K562 (cell line): ENCODE measurements at regions not wholly inside any gene's neighbourhood (a gene's known extent, or its start where the extent isn't known, plus 50 kb on each side); places are given as distances from the start of the nearest gene placed in this dataset.

Experiments used
- ARID2 ChIP-seq: fragments of 450-650 bp; IDR thresholded peaks from 2 replicates; pipeline ENCODE4 v1.6.1; 2017; ENCODE audit warnings: antibody characterized with exemption, mild to moderate bottlenecking
- ARID3B ChIP-seq: fragments of 250-450 bp; sonication (Bioruptor Pico); IDR thresholded peaks from 2 replicates; pipeline ENCODE4 v1.4.0; 2020; ENCODE audit warnings: borderline replicate concordance
- CREBBP ChIP-seq: IDR thresholded peaks from one replicate; pipeline ENCODE4 v1.6.1; 2012; ENCODE audit warnings: low read depth, mild to moderate bottlenecking, control low read depth, inconsistent platforms, low read length
- CREM ChIP-seq: IDR thresholded peaks from 2 replicates; pipeline ENCODE4 v1.6.1; 2014; ENCODE audit warnings: antibody characterized with exemption, low read depth
- E4F1 ChIP-seq: fragments of 250-450 bp; sonication (Bioruptor Pico); IDR thresholded peaks from 2 replicates; pipeline ENCODE4 v1.5.0; 2021; ENCODE audit warnings: mild to moderate bottlenecking, borderline replicate concordance
- EGR1 ChIP-seq: fragments of 450-650 bp; conservative IDR thresholded peaks from 2 replicates; pipeline ENCODE4 v1.6.1; 2017; ENCODE audit warnings: mild to moderate bottlenecking
- MBD2 ChIP-seq: sonication (generic); IDR thresholded peaks from 2 replicates; pipeline ENCODE4 v1.6.1; 2016; ENCODE audit warnings: low read depth, borderline replicate concordance
- OTX1 ChIP-seq: fragments of 450-650 bp; formaldehyde crosslinking; IDR thresholded peaks from 2 replicates; pipeline ENCODE4 v1.4.0; 2022; ENCODE audit warnings: mild to moderate bottlenecking
- RBM25 ChIP-seq: fragments of 200-400 bp; formaldehyde crosslinking; IDR thresholded peaks from 2 replicates; pipeline ENCODE4 v1.6.1; 2018; ENCODE audit warnings: low read length, low read depth, moderate library complexity; ENCODE audit not compliant: severe bottlenecking
- ZBTB1 ChIP-seq: sonication (generic); formaldehyde crosslinking; IDR thresholded peaks from 2 replicates; pipeline ENCODE4 v1.8.1; 2023; ENCODE audit warnings: missing genetic modification reagents, low read depth, mild to moderate bottlenecking, borderline replicate concordance
- TF ChIP-seq, protein P1 (sequence below): fragments of 450-650 bp; IDR thresholded peaks from 2 replicates; pipeline ENCODE4 v1.6.1; 2018; ENCODE audit not compliant: partially characterized antibody
- TF ChIP-seq, protein P2 (sequence below): fragments of 250-450 bp; sonication (Bioruptor Pico); IDR thresholded peaks from 2 replicates; pipeline ENCODE4 v1.8.0; 2021; ENCODE audit warnings: moderate library complexity, mild to moderate bottlenecking, inconsistent platforms
- TF ChIP-seq, protein P3 (sequence below): fragments of 250-450 bp; sonication (Bioruptor Pico); IDR thresholded peaks from 2 replicates; pipeline ENCODE4 v1.5.0; 2021

DNA sequence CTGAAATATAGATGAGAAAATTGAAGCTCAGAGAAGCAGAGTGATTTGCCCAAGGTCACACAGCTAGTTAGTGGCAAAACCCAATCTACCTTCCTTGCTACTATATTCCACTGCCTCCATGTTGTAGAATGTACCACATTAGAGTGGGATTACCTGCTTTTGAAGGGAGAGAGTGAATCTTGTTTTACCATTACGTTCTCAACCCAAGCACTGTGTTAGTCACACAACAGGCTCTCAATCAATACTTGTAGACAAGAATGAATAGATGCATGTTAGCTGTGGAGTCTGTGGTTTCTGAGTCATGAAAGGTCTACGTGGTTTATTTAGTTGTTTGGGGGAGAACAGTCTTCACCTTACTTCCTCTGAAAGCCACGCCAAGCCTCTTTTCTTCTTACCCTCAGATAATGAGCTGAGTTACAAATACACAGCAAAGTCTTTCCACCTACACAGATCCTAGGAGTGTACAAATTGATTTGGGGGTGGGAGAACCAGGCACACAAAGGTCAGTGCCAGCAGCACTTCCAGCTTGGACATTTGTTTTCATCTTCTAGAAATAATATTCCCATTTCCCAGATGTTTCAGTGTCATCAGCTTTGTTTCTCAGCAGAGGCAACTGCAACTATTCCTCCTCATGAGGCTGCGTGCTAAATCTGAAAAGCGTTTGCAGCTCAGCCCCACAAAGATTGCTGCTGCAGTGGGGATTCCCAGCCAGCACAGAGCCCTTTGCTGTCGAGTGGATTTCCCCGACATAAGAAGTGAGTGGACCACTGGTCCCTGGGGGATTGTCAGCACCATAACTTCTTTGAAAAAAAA lies 71.5 kb upstream of the ADO start (continued):
- TF ChIP-seq, protein P1, sequence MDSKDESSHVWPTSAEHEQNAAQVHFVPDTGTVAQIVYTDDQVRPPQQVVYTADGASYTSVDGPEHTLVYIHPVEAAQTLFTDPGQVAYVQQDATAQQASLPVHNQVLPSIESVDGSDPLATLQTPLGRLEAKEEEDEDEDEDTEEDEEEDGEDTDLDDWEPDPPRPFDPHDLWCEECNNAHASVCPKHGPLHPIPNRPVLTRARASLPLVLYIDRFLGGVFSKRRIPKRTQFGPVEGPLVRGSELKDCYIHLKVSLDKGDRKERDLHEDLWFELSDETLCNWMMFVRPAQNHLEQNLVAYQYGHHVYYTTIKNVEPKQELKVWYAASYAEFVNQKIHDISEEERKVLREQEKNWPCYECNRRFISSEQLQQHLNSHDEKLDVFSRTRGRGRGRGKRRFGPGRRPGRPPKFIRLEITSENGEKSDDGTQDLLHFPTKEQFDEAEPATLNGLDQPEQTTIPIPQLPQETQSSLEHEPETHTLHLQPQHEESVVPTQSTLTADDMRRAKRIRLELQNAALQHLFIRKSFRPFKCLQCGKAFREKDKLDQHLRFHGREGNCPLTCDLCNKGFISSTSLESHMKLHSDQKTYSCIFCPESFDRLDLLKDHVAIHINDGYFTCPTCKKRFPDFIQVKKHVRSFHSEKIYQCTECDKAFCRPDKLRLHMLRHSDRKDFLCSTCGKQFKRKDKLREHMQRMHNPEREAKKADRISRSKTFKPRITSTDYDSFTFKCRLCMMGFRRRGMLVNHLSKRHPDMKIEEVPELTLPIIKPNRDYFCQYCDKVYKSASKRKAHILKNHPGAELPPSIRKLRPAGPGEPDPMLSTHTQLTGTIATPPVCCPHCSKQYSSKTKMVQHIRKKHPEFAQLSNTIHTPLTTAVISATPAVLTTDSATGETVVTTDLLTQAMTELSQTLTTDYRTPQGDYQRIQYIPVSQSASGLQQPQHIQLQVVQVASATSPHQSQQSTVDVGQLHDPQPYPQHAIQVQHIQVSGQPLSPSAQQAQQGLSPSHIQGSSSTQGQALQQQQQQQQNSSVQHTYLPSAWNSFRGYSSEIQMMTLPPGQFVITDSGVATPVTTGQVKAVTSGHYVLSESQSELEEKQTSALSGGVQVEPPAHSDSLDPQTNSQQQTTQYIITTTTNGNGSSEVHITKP: no peak
- TF ChIP-seq ZBTB1 (CRISPR knock-in tag) (no peak), ARID2 (no peak), RBM25 (peak; percentile 66), OTX1 (CRISPR knock-in tag) (no peak), EGR1 (no peak), E4F1 (CRISPR knock-in tag) (no peak), ARID3B (no peak), CREBBP (no peak), CREM (no peak), MBD2 (no peak)
- TF ChIP-seq, protein P2, sequence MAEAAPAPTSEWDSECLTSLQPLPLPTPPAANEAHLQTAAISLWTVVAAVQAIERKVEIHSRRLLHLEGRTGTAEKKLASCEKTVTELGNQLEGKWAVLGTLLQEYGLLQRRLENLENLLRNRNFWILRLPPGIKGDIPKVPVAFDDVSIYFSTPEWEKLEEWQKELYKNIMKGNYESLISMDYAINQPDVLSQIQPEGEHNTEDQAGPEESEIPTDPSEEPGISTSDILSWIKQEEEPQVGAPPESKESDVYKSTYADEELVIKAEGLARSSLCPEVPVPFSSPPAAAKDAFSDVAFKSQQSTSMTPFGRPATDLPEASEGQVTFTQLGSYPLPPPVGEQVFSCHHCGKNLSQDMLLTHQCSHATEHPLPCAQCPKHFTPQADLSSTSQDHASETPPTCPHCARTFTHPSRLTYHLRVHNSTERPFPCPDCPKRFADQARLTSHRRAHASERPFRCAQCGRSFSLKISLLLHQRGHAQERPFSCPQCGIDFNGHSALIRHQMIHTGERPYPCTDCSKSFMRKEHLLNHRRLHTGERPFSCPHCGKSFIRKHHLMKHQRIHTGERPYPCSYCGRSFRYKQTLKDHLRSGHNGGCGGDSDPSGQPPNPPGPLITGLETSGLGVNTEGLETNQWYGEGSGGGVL (CRISPR knock-in tag): no peak
- TF ChIP-seq, protein P3, sequence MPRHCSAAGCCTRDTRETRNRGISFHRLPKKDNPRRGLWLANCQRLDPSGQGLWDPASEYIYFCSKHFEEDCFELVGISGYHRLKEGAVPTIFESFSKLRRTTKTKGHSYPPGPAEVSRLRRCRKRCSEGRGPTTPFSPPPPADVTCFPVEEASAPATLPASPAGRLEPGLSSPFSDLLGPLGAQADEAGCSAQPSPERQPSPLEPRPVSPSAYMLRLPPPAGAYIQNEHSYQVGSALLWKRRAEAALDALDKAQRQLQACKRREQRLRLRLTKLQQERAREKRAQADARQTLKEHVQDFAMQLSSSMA (CRISPR knock-in tag): no peak
